HG02759 (cell line): ENCODE measurements at regions not wholly inside any gene's neighbourhood (a gene's known extent, or its start where the extent isn't known, plus 50 kb on each side); places are given as distances from the start of the nearest gene placed in this dataset.

Experiments
- ATAC-seq: cut with Tn5 transposase; IDR thresholded peaks from one replicate; pipeline ENCODE4 v1.9.1; 2021; ENCODE audit warnings: mild to moderate bottlenecking, moderate library complexity; ENCODE audit not compliant: unreplicated experiment

- ATAC-seq: no peak
Measured at GRCh38 chr5:73267766-73268435, 94.9 kb downstream of the TMEM174 start.

DNA sequence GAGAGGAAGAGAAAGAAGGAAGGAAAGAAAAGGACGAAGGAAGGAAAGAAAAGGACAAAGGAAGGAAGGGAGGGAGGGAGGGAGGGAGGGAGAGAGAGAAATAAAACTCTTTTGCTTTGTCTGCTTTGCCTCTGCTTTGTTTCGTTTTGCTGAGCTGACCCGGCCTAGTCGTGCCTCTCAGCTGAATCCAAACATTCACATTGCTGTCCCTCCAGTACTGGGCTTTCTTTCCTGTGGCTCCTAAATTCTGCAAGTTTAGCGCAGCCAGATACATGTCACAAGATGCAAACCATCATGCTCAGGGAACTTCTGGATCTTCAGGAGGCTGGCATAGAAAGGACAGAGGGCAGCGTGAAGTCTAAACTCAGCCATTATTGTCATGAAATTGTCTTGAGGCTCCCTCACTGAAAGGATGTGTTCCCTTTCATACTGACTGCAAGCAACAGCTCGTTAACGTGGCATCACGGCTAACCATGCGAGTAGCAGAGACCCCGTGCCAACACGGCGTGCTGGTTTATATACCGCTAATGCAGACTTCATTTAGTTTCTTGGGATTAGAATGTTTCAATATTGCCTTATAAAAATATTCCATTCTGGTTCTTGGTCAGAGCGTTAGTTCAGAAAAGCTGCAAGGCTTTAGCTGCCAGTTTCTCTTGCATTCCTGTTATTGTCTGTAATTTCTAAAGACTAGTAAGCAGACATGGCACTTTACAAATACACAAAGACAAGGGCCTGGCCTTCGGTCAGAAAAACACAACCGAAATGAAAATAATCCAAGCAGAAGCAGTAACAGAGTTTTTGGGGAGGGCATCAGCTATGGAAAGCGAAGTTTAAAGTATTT is 94.2 kb downstream of the TMEM174 start:
- no peak for ATAC-seq

DNA sequence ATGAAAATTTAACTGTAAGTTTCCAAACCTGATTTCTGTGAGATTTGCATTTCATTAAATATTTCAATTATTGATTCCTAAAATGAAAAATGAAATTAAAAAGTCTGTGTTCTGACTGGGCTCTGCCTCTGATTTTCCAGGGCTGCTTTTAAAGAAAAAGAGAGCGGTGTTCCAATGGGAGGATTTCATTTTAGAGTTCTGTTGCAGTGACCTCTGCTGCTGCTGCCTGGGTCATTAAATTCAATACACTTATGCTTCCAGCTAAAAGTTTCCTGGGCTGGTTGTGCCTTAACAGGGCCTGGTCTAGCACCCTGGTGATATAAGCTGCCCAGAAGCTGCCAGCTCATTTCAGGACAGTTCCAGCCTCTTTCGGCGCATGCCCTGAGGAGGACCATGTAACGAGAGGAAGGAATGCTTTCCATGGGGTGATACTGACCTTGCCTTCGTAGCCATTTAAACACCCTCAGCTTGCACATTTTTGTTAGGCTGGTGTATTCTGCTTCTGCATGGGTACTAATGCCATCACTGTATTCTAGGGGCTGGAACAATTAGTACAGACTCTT is 93.3 kb downstream of the TMEM174 start:
- ATAC-seq: no peak

DNA sequence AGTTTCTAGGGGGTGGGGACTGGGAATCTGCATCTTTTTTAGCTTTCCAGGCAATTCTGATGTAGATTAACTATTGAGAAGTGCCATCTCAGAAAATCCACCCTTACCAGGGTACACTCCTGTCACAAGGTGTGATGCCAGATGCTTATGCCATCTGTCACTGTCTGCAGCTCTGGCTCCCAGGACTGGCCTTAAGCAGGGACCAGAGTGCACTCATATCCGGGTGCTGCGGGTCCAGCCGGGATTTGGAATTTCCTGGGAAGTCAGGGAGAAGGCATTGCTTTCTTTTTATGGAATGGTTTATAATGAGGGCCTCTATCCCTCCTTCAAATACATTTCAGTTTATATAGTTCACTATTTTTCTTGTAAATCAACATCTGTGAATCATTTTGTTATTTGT is 92.6 kb downstream of the TMEM174 start:
- ATAC-seq: no peak

GRCh38 chr5:73264631-73265030 is 91.6 kb downstream of the TMEM174 start:
- ATAC-seq: no peak

- ATAC-seq: no peak
Measured at GRCh38 chr5:73263001-73263710, 90.2 kb downstream of the TMEM174 start.

DNA sequence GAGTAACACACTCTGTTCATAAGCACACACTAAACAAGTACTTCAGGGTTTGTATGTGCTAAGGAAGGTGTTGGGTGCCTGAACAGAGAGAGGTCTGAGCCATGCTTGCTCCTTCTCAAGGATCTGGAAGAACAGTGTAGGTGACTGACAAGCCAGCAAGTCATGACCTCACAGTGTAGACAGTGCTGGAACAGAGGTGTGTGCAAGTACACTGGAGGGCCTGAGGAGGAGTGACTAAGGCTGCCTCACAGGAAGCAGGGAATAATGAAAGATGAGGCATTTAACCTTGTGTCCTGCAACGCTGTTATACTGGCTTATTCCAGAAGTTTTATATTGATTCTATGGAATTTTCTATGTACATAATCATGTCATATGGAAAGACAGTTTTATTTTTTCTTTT is 83.9 kb downstream of the TMEM174 start:
- no peak for ATAC-seq

- no peak for ATAC-seq
Measured at GRCh38 chr5:73256462-73256861, 83.5 kb downstream of the TMEM174 start.

DNA sequence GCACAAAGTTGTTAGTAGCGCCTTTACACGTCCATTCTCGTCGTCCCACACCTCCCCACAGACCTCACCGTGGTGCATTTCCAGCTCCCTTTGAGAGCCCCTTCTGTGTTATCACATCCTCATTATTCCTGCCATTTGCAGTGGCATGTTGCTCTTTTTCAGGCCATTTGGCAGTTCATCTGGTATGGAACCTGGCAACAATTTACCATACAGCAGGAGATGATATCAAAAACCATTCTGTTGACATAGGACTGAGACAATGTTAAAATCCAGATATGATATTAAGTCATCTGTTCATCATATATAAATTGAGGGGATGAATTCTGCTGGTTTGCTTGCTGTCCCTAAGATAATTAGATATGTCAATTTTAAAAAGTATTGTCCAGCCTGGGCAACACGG is 83.0 kb downstream of the TMEM174 start:
- ATAC-seq: no peak

DNA sequence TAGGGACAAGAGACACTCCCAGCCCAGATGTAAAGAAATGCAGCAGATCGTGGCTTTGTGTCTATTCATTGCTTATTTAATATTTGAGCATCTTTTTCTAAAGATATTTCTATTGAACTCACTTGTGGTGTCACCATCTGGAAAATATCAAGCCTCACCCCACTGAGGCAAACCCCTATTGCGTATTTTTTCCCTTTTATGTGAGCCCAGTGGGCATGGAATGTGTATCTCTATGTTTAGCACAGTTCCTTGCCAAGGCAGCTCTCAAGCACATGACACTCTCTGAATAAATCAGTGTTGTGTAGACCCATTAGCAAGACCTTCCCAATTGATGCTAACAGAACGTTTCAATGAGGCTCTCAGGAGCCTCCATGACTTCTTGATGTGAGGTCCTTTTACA is 81.6 kb downstream of the TMEM174 start:
- ATAC-seq: no peak

- ATAC-seq: no peak
Measured at GRCh38 chr5:73253047-73253660, 80.2 kb downstream of the TMEM174 start.

GRCh38 chr5:73250645-73251044 is 77.7 kb downstream of the TMEM174 start:
- no peak for ATAC-seq

DNA sequence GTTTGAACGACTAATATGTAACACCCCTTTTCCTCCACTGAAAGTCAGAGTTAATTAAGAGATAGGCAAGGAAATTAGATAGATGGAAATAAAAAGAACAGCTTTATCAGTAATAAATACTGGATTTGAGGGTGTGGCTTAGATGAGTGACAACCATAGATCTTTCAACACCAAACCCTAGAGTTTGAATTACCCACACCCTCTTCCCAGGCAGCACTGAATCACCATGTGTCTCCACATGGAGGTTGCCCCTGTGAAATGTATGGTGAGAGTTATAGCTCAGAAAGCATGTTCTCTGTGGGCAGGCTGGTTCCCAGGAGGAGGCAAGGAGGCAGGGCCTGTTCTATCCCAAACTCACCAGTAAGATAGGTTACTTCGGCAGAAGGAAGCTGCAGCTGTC is 69.7 kb downstream of the TMEM174 start:
- no peak for ATAC-seq

GRCh38 chr5:73238873-73239272 is 65.9 kb downstream of the TMEM174 start:
- ATAC-seq: no peak

DNA sequence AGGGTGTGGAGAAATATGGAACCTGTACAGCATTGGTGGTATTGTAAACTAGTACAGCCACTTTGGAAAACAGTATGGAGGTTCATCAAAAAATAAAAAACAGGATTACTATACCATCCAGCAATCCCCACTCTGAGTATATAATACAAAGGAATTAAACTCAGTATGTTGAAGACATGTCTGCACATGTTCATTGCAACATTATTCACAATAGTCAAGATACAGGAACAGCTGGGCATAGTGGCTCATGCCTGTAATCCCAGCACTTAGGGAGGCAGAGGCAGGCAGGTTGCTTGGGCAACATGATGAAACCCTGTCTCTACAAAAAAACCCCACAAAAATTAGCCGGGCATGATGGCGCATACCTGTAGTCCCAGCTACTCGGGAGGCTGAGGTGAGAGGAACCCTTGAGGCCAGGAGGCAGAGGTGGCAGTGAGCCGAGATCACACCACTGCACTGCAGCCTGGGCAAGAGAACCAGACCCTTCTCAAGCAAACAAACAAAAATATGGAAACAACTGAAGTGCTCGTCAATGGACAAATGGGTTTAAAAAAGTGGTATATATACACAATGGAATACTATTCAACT is 63.6 kb downstream of the TMEM174 start:
- ATAC-seq: no peak

DNA sequence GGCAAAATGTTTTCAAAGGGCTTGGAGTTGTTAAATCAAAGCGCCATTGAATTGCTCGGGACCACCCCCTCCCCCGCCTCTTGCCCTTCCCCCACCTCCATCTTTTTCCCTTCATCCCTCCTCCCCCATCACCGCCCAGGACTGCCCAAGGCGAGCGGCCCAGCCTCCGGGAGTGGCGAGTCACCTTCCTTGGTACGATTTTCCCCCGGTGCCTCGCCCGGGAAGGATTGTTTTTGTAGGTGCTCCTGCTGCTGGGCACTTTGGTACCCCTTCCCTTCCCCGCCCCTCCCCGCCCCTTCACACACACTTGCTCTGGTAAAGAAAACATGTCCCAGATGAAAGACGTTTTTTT is 61.2 kb downstream of the TMEM174 start:
- no peak for ATAC-seq

DNA sequence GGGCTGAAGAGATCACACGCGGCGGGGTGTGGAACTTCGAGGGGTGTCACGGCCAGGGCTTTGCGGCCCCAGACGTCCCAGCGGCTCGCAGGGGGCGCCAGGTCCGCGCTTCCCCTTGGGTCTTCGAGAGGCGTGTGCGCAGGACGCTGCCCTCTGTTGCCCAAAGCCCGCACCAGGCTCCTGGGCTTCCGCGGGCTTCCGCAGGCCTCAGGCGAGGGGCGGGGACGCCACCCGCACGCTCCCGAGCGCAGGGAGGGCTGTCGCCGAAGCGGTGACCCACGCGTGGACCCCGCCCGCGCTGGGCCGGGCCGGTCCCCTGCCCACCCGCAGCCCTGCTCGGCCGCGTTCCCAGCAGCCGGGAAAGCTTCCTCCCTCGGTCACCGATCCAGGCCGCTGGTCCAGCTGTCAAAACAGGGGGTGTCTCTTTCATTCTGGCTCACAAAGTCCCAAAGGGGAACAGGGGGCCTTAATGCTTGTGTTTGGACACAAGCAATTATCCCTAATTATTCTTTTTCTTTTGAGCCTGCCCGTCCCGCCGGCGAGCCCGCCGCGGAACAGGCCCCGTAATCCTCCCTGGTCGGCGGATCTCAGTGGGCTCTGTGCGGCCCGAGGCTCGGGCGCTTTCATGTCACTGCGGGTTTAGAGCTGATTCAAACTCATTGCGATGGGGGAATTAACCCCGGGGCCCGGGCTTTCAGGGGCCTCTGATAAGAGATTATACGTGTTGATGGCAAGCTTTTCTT is 60.6 kb downstream of the TMEM174 start:
- no peak for ATAC-seq

DNA sequence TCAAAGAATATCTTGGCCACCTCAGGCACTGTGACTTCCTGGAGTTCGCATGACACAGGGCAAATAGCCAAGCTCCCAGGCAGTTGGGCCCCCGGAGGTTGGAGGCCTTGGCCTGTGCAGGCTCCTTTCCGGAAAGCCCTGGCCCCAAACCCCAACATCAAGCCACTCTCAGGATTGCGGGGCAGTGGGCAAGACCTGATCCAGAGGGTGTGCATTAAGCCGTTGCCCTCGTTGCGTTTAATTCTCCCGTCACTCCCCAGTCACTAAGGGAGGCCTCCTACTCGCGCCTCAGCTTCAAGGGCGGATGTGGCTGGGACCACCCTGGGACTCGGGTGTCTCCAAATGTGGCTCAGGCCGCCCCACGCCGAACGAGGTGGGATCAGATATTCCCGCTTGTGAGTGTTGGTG is 60.1 kb downstream of the TMEM174 start:
- no peak for ATAC-seq

GRCh38 chr5:73232266-73233041 is 59.5 kb downstream of the TMEM174 start:
- ATAC-seq: no peak
